Epithelial cell of proximal tubule (primary cell): ENCODE measurements at regions not wholly inside any gene's neighbourhood (a gene's known extent, or its start where the extent isn't known, plus 50 kb on each side); places are given as distances from the start of the nearest gene placed in this dataset.

ENCODE experiments used
- DNase-seq: peaks from one replicate; pipeline ENCODE4 v3.0.0-alpha.2; 2011; ENCODE audit warnings: low read depth
- H3K4me3 ChIP-seq: 2 replicates; pipeline ENCODE4 v1.5.1; 2011; ENCODE audit warnings: low read depth, mild to moderate bottlenecking, low read length
- CTCF ChIP-seq: conservative IDR thresholded peaks from 2 replicates; pipeline ENCODE4 v1.5.1; 2012; ENCODE audit warnings: low read depth, mild to moderate bottlenecking, low read length

GRCh38 chr5:77841616-77842015 is 65.5 kb upstream of the TBCA start:
- H3K4me3 ChIP-seq, result no peak overlapping the region
- TF ChIP-seq CTCF, result no peak
- DNase-seq, result no peak

- DNase-seq, result no peak
- no peak overlapping the region for H3K4me3 ChIP-seq
- no peak for TF ChIP-seq CTCF
Observed at GRCh38 chr5:77840930-77841329, 64.8 kb upstream of the TBCA start.

- DNase-seq, result no peak
- no peak for TF ChIP-seq CTCF
- H3K4me3 ChIP-seq, result no peak overlapping the region
Observed at GRCh38 chr5:77839691-77840090, 63.6 kb upstream of the TBCA start.

- DNase-seq, result no peak
- no peak for TF ChIP-seq CTCF
- no peak overlapping the region for H3K4me3 ChIP-seq
Observed at GRCh38 chr5:77832938-77833337, 56.8 kb upstream of the TBCA start.

DNA sequence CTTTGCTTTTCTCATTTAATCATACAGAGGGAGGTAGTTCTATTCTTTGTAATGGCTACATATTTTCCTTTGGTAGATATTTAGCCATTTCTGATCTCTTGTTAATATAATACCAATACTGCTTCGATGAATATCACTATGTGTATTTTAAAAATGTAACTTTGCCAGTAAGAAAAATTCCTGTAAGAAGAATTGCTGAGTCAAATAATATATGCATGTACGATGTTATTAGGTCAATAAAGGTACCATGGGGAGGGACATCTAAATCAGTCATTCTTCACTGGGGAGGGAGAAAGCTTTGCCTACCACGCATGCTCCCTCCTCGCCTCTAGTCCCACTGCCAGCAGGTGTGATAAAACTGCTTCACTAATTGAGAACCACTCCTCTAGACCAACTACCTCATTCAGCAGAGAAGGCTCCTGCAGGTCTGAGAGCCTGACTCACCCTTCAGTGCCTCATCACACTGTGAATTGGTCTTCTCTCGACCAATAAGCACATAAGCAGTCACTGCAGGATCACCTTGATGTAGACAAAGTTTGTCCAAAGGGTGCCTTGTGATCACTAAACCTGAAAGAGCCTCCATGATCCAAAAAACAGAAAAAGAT is 56.1 kb upstream of the TBCA start:
- no peak overlapping the region for H3K4me3 ChIP-seq
- DNase-seq, result no peak
- TF ChIP-seq CTCF, result no peak

- no peak for DNase-seq
- no peak overlapping the region for H3K4me3 ChIP-seq
- TF ChIP-seq CTCF, result peak; percentile 27
Observed at GRCh38 chr5:77828445-77828844, 52.3 kb upstream of the TBCA start.
